Psoas muscle (tissue), 7 donors: ENCODE measurements at regions not wholly inside any gene's neighbourhood (a gene's known extent, or its start where the extent isn't known, plus 50 kb on each side); places are given as distances from the start of the nearest gene placed in this dataset.

Experiments
- ATAC-seq, 4 donors: fragments of 200-7000 bp; cut with Tn5 transposase; one replicate each; pipeline ENCODE4 v1.9.1; 2020; ENCODE audit warnings: moderate library complexity in 3 of 4, mild to moderate bottlenecking in 2 of 4
- DNase-seq, 2 donors: peaks; one replicate each; pipeline ENCODE4 v3.0.0-alpha.2; 2020
- H3K27ac ChIP-seq: fragments of 200-600 bp; one replicate; pipeline ENCODE4 v1.8.0; 2022
- H3K27me3 ChIP-seq, 3 donors: fragments of 200-600 bp in 1 of 3; one replicate each; pipeline versions ENCODE4 v1.6.1 to v1.8.0; 2013 to 2022; ENCODE audit warnings: low read length in 2 of 3, mild to moderate bottlenecking in 2 of 3, moderate library complexity in 1 of 3; ENCODE audit not compliant: insufficient read depth in 3 of 3
- H3K36me3 ChIP-seq, 2 donors: fragments of 200-600 bp in 1 of 2; one replicate each; pipeline versions ENCODE4 v1.6.1 to v1.8.0; 2013 to 2022; ENCODE audit warnings: low read depth in 1 of 2, mild to moderate bottlenecking in 1 of 2, moderate library complexity in 1 of 2; ENCODE audit not compliant: insufficient read depth in 1 of 2
- H3K4me1 ChIP-seq: fragments of 200-600 bp; one replicate; pipeline ENCODE4 v1.8.0; 2022
- H3K4me3 ChIP-seq: fragments of 200-600 bp; one replicate; pipeline ENCODE4 v1.8.0; 2022; ENCODE audit warnings: mild to moderate bottlenecking
- H3K9me3 ChIP-seq: fragments of 200-600 bp; one replicate; pipeline ENCODE4 v1.8.0; 2022
- CTCF ChIP-seq: fragments of 200-600 bp; IDR thresholded peaks from one replicate; pipeline ENCODE4 v1.8.0; 2022; ENCODE audit warnings: antibody characterized with exemption
- WGBS, 3 donors: extraction: QIAGEN DNeasy Blood & Tissue Kit; methylation state at CpG; one replicate each; pipeline versions ENCODE4 v1.1.6 to v1.1.7; 2013; 5-methylcytosine and 5-hydroxymethylcytosine counted together
- intact Hi-C, 2 donors: fragments of 100-400 bp; cut with DNase I; formaldehyde crosslinking; loops; one replicate each; pipeline versions ENCODE4 v1.11.0 to v1.14.2; 2022
- donor health status: healthy with polysubstance abuse.
- donor health status: DM: no; HTN: no; CAD: no; lungs with moderate emphysema.
- donor health status: Bipolar disorder and iron deficiency.
- donor health status: healthy.
- donor health status: DM: yes; HTN: yes; CAD: no.
- donor health status: DM: no; HTN: no; CAD: no.
- donor health status: DM: yes; HTN: yes; CAD: no.

DNA sequence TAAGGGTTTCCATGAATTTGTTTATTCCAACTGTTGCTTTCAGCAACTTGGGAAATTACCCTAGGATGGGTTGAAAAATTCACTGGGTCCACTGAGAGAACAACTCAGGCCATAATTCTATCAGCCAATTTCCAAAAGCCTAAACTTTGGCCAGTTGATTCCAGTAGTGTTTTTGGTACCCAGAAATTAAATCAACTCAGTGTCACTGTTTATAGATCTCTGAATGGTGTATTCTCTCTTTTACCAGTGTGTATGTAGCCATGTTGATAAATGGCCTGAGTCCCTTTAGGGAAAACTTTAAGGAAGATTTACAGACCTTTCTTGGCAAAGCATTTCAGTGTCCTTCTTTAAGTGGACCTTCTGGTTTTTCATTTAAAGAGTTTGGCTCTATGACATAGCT lies 636.4 kb downstream of the OTOL1 start:
- no peaks in the 10 kb centered on the region for H3K9me3 ChIP-seq
- no peaks in the 10 kb centered on the region for H3K4me1 ChIP-seq
- ATAC-seq (no peak), DNase-seq (no peak)
- intact Hi-C loops = no loop called here
- no peaks in the 10 kb centered on the region for H3K27me3 ChIP-seq
- H3K27ac ChIP-seq = no peak overlapping the region
- TF ChIP-seq CTCF = no peak
- H3K4me3 ChIP-seq = no peak overlapping the region
- no peaks in the 10 kb centered on the region for H3K36me3 ChIP-seq

DNA sequence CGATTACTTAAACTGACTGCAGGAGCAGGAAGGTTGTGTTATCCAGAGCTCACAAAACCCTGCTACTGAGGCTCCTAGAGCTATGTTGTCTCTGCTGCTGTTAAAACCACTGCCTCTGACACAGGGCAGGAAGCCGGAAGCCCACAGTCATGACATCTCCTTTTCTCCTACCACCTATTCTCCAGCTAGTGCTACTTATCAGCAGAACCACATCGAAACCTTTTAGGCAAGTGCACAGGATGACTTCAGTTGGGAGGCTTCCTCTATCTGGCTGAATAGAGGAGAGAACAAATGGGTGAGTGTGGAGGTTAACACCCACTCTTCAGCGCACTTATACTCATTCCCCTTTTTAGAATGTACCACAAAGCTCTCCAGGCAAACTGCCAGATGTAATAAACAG lies 638.0 kb downstream of the OTOL1 start:
- no peak for ATAC-seq
- Histone ChIP-seq H3K9me3 (no peaks in the 10 kb centered on the region), H3K4me3 (no peak overlapping the region), H3K27ac (no peak overlapping the region), H3K4me1 (no peaks in the 10 kb centered on the region), H3K36me3 (no peaks in the 10 kb centered on the region), H3K27me3 (no peaks in the 10 kb centered on the region)
- intact Hi-C loops = no loop called here
- no peak for TF ChIP-seq CTCF
- DNase-seq = no peak
- 61 to 72% (median 68%) methylated on average over 4 of the region's 4 CpGs for WGBS, 3 donors

DNA sequence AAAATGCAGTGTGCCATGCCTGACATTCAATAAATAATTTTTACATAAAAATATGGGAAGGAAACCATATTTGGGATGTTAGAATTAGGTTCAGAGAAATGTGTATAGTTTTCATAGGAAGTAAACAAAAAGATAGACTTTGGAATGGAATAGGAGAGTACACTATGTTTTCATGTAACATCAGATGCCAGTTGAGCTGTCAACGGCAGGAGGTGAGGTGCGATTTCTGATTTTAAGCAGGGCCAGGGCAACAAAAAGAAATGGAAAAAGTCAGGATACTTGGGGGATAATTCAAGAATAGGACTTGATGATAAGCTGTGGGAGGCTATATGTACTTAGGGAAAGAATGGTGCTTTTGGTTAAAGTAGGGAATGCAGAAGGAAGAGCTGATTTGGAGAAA lies 639.5 kb downstream of the OTOL1 start:
- no peak for ATAC-seq

DNA sequence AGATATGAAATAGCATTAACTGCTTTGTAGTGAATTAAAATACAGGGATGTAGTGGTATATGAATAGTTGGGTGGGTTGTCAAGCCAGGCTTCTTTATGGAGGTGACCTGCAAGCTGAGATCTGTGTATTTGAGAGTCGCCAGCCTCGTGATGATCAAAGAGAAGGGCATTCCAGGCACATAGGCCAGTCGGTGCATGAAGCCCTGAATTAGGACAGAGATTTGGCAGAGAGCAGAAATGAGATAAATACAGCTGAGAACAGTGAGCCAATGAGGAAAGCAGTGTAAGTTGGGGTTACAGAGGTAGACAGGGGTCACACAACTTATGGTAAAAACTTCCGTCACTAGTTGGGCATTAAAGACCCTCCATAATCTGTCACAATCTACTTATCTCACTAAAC lies 641.9 kb downstream of the OTOL1 start:
- H3K9me3 ChIP-seq = no peaks in the 10 kb centered on the region
- no peaks in the 10 kb centered on the region for H3K36me3 ChIP-seq
- intact Hi-C loops = no loop called here
- DNase-seq = no peak
- 32 to 43% (median 35%) methylated on average over 4 of the region's 4 CpGs for WGBS, 3 donors
- no peak overlapping the region for H3K27ac ChIP-seq
- H3K27me3 ChIP-seq = no peaks in the 10 kb centered on the region
- TF ChIP-seq CTCF = no peak
- H3K4me3 ChIP-seq = no peak overlapping the region
- no peaks in the 10 kb centered on the region for H3K4me1 ChIP-seq
- ATAC-seq = peak in 3 of 4 donors; percentile 67 to 97 (median 81)

More for the DNA sequence above, 639.5 kb downstream of the OTOL1 start:
- Histone ChIP-seq H3K4me1 (no peaks in the 10 kb centered on the region), H3K27me3 (no peaks in the 10 kb centered on the region), H3K9me3 (no peaks in the 10 kb centered on the region), H3K27ac (no peak overlapping the region), H3K4me3 (no peak overlapping the region), H3K36me3 (no peaks in the 10 kb centered on the region)
- no peak for TF ChIP-seq CTCF
- 75 to 89% (median 78%) methylated on average over 2 of the region's 2 CpGs for WGBS, 3 donors
- DNase-seq = no peak
- intact Hi-C loops = no loop called here

DNA sequence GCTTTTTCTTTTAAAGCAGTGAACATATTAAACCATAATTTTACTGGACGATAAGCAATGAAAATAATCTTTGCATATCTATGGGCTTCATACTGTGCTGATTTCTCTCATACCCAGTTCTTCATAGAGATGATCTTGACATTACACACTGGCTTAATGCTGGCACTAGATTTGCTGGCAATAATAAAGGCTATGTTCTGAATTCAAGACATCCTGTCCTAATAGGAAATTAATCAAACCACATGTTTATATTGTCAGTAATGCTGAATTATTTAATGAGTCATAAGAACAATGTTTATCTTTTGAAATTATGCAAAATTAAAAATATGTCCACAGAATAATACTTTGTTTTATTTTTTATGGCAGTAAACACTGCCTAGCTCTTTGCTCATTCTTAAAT lies 643.2 kb downstream of the OTOL1 start:
- intact Hi-C loops = no loop called here
- TF ChIP-seq CTCF = no peak
- ATAC-seq (no peak), DNase-seq (no peak)
- H3K4me3 ChIP-seq = no peak overlapping the region
- WGBS, 3 donors = 16 to 29% (median 19%) methylated on average over 1 of the region's 1 CpG
- no peaks in the 10 kb centered on the region for H3K4me1 ChIP-seq
- H3K27me3 ChIP-seq = no peaks in the 10 kb centered on the region
- H3K36me3 ChIP-seq = no peaks in the 10 kb centered on the region
- H3K9me3 ChIP-seq = no peaks in the 10 kb centered on the region
- no peak overlapping the region for H3K27ac ChIP-seq
